ENCODE measurements at regions not wholly inside any gene's neighbourhood (a gene's known extent, or its start where the extent isn't known, plus 50 kb on each side); places are given as distances from the start of the nearest gene placed in this dataset.

GRCh38 chr7:46189255-46189790, 268.3 kb upstream of the IGFBP3 start:
- DNase-seq (ENCODE audit: extremely low spot score): no peak
- CTCF ChIA-PET: no interaction called here
- POLR2A ChIA-PET: no interaction called here
- TF ChIP-seq FOXK2 (IDR thresholded peaks at IDR 0.05): no peak
- no peak for TF ChIP-seq FOXA1 (IDR thresholded peaks at IDR 0.05)
- TF ChIP-seq L3MBTL2 (conservative IDR thresholded peaks at IDR 0.05): no peak

GRCh38 chr7:46186131-46186530, 265.1 kb upstream of the IGFBP3 start:
- no peak for DNase-seq (ENCODE audit: extremely low spot score)
- TF ChIP-seq HDGF (IDR thresholded peaks at IDR 0.05; ENCODE audit: borderline replicate concordance): no peak
- TF ChIP-seq BHLHE40 (IDR thresholded peaks at IDR 0.05; ENCODE audit: borderline replicate concordance): no peak
- no peak for TF ChIP-seq ELF4 (IDR thresholded peaks at IDR 0.05)
- TF ChIP-seq NFRKB (IDR thresholded peaks at IDR 0.05): no peak
- no peak for TF ChIP-seq PKNOX1 (IDR thresholded peaks at IDR 0.05)
- TF ChIP-seq CTBP1 (IDR thresholded peaks at IDR 0.05; ENCODE audit: borderline replicate concordance): no peak
- TF ChIP-seq ARNT (IDR thresholded peaks at IDR 0.05): no peak
- no peak for TF ChIP-seq TARDBP (IDR thresholded peaks at IDR 0.05)
- TF ChIP-seq SP1 (IDR thresholded peaks at IDR 0.05): no peak
- CTCF ChIA-PET: no interaction called here
- POLR2A ChIA-PET: no interaction called here

GRCh38 chr7:46179061-46179610, 258.1 kb upstream of the IGFBP3 start:
- TF ChIP-seq L3MBTL2 (conservative IDR thresholded peaks at IDR 0.05) (no peak), FOXM1 (IDR thresholded peaks at IDR 0.05; ENCODE audit: borderline replicate concordance) (no peak), ELF4 (IDR thresholded peaks at IDR 0.05) (no peak), LEF1 (IDR thresholded peaks at IDR 0.05; ENCODE audit: borderline replicate concordance) (no peak)
- ChIA-PET POLR2A (no interaction called here), CTCF (no interaction called here)

GRCh38 chr7:46178661-46179060, 257.6 kb upstream of the IGFBP3 start:
- no peak for DNase-seq (ENCODE audit: extremely low spot score)
- ChIA-PET CTCF (no interaction called here), POLR2A (no interaction called here)
- TF ChIP-seq FOXK2 (IDR thresholded peaks at IDR 0.05) (no peak), CTBP1 (IDR thresholded peaks at IDR 0.05; ENCODE audit: borderline replicate concordance) (no peak), TARDBP (IDR thresholded peaks at IDR 0.05) (no peak), HDGF (IDR thresholded peaks at IDR 0.05; ENCODE audit: borderline replicate concordance) (no peak), SUZ12 (IDR thresholded peaks at IDR 0.05) (no peak), FOXA1 (IDR thresholded peaks at IDR 0.05) (no peak), L3MBTL2 (conservative IDR thresholded peaks at IDR 0.05) (no peak), PKNOX1 (IDR thresholded peaks at IDR 0.05) (no peak), ZNF384 (IDR thresholded peaks at IDR 0.05) (no peak), SP1 (IDR thresholded peaks at IDR 0.05) (no peak), ELF4 (IDR thresholded peaks at IDR 0.05) (no peak), ARNT (IDR thresholded peaks at IDR 0.05) (no peak), BHLHE40 (IDR thresholded peaks at IDR 0.05; ENCODE audit: borderline replicate concordance) (no peak), LEF1 (IDR thresholded peaks at IDR 0.05; ENCODE audit: borderline replicate concordance) (no peak)

More at GRCh38 chr7:46179061-46179610, 258.1 kb upstream of the IGFBP3 start:
- no peak for DNase-seq (ENCODE audit: extremely low spot score)

GRCh38 chr7:46177821-46178220, 256.7 kb upstream of the IGFBP3 start:
- no peak for DNase-seq (ENCODE audit: extremely low spot score)
- CTCF ChIA-PET: no interaction called here
- POLR2A ChIA-PET: no interaction called here
- TF ChIP-seq LEF1 (IDR thresholded peaks at IDR 0.05; ENCODE audit: borderline replicate concordance) (no peak), FOXA1 (IDR thresholded peaks at IDR 0.05) (no peak), SUZ12 (IDR thresholded peaks at IDR 0.05) (no peak), BHLHE40 (IDR thresholded peaks at IDR 0.05; ENCODE audit: borderline replicate concordance) (no peak), CTBP1 (IDR thresholded peaks at IDR 0.05; ENCODE audit: borderline replicate concordance) (no peak), ZNF384 (IDR thresholded peaks at IDR 0.05) (no peak), ELF4 (IDR thresholded peaks at IDR 0.05) (no peak), PKNOX1 (IDR thresholded peaks at IDR 0.05) (no peak), SP1 (IDR thresholded peaks at IDR 0.05) (no peak)

- ChIA-PET POLR2A (no interaction called here), CTCF (no interaction called here)
- TF ChIP-seq ARNT (IDR thresholded peaks at IDR 0.05): no peak
- no peak for TF ChIP-seq SUZ12 (IDR thresholded peaks at IDR 0.05)
- TF ChIP-seq LEF1 (IDR thresholded peaks at IDR 0.05; ENCODE audit: borderline replicate concordance): no peak
- TF ChIP-seq ZNF384 (IDR thresholded peaks at IDR 0.05): no peak
- no peak for TF ChIP-seq SP1 (IDR thresholded peaks at IDR 0.05)
- TF ChIP-seq ELF4 (IDR thresholded peaks at IDR 0.05): no peak
- no peak for TF ChIP-seq NFRKB (IDR thresholded peaks at IDR 0.05)
- no peak for TF ChIP-seq PKNOX1 (IDR thresholded peaks at IDR 0.05)
- no peak for TF ChIP-seq L3MBTL2 (conservative IDR thresholded peaks at IDR 0.05)
- TF ChIP-seq BHLHE40 (IDR thresholded peaks at IDR 0.05; ENCODE audit: borderline replicate concordance): no peak
- TF ChIP-seq HDGF (IDR thresholded peaks at IDR 0.05; ENCODE audit: borderline replicate concordance): no peak
- no peak for TF ChIP-seq FOXM1 (IDR thresholded peaks at IDR 0.05; ENCODE audit: borderline replicate concordance)
- no peak for TF ChIP-seq FOXA1 (IDR thresholded peaks at IDR 0.05)
- no peak for TF ChIP-seq CTBP1 (IDR thresholded peaks at IDR 0.05; ENCODE audit: borderline replicate concordance)
- no peak for TF ChIP-seq FOXK2 (IDR thresholded peaks at IDR 0.05)
- TF ChIP-seq TARDBP (IDR thresholded peaks at IDR 0.05): no peak
- DNase-seq (ENCODE audit: extremely low spot score): no peak
Measured at GRCh38 chr7:46175221-46175620, 254.1 kb upstream of the IGFBP3 start.

All from HEK293T (cell line).